NCI-H2081 (cell line): ENCODE measurements at regions not wholly inside any gene's neighbourhood (a gene's known extent, or its start where the extent isn't known, plus 50 kb on each side); places are given as distances from the start of the nearest gene placed in this dataset.
"Not testable (repeated sequence)": the region's sequence is repeated elsewhere in the genome, so short reads cannot be mapped to it uniquely, and the experiment has no call there.

ENCODE experiments used
- DNase-seq, 2 experiments: peaks; one replicate each; lab custom pipeline; 2025; lab: John Stamatoyannopoulos, UW

GRCh38 chr3:79960594-79960993, 192.8 kb upstream of the ROBO1 start:
- DNase-seq, result no peak

- DNase-seq, result no peak
Observed at GRCh38 chr3:79957066-79957465, 189.3 kb upstream of the ROBO1 start.

- no peak for DNase-seq
Observed at GRCh38 chr3:79954756-79955155, 187.0 kb upstream of the ROBO1 start.

GRCh38 chr3:79953591-79954101, 185.8 kb upstream of the ROBO1 start:
- DNase-seq, result peak; percentile 18 to 27

GRCh38 chr3:79951426-79951825, 183.6 kb upstream of the ROBO1 start:
- not testable (repeated sequence) for DNase-seq

- no peak for DNase-seq
Observed at GRCh38 chr3:79947957-79948356, 180.2 kb upstream of the ROBO1 start.

GRCh38 chr3:79947469-79947868, 179.7 kb upstream of the ROBO1 start:
- no peak for DNase-seq

- DNase-seq, result no peak
Observed at GRCh38 chr3:79937567-79937966, 169.8 kb upstream of the ROBO1 start.

- DNase-seq, result no peak
Observed at GRCh38 chr3:79930196-79930595, 162.4 kb upstream of the ROBO1 start.

- DNase-seq, result no peak
Observed at GRCh38 chr3:79928687-79929408, 161.1 kb upstream of the ROBO1 start.

GRCh38 chr3:79926522-79926921, 158.7 kb upstream of the ROBO1 start:
- DNase-seq, result no peak

GRCh38 chr3:79922633-79923032, 154.8 kb upstream of the ROBO1 start:
- no peak for DNase-seq

- DNase-seq, result no peak
Observed at GRCh38 chr3:79917561-79917960, 149.8 kb upstream of the ROBO1 start.

- DNase-seq, result no peak
Observed at GRCh38 chr3:79910337-79910736, 142.5 kb upstream of the ROBO1 start.

- DNase-seq, result no peak
Observed at GRCh38 chr3:79906106-79906505, 138.3 kb upstream of the ROBO1 start.

- DNase-seq, result no peak
Observed at GRCh38 chr3:79902151-79902550, 134.4 kb upstream of the ROBO1 start.

GRCh38 chr3:79898907-79899306, 131.1 kb upstream of the ROBO1 start:
- DNase-seq, result no peak

GRCh38 chr3:79896086-79896485, 128.3 kb upstream of the ROBO1 start:
- DNase-seq, result no peak

- no peak for DNase-seq
Observed at GRCh38 chr3:79887213-79887612, 119.4 kb upstream of the ROBO1 start.

GRCh38 chr3:79886204-79886603, 118.4 kb upstream of the ROBO1 start:
- DNase-seq, result no peak

GRCh38 chr3:79885407-79885806, 117.6 kb upstream of the ROBO1 start:
- DNase-seq, result peak in 1 of 2 experiments; percentile 40

GRCh38 chr3:79884354-79884753, 116.6 kb upstream of the ROBO1 start:
- DNase-seq, result peak in 1 of 2 experiments; percentile 13

- DNase-seq, result no peak
Observed at GRCh38 chr3:79881431-79881830, 113.6 kb upstream of the ROBO1 start.

GRCh38 chr3:79878708-79879107, 110.9 kb upstream of the ROBO1 start:
- DNase-seq, result no peak
